ENCODE measurements at regions not wholly inside any gene's neighbourhood (a gene's known extent, or its start where the extent isn't known, plus 50 kb on each side); places are given as distances from the start of the nearest gene placed in this dataset.

GRCh38 chr10:108632144-108632543 lies 1291.2 kb downstream of the XPNPEP1 start:
- WGBS, 2 donors, result 37 to 54% methylated on average over 1 of the region's 1 CpG
- Histone ChIP-seq H3K27ac (no peak overlapping the region), H3K4me1 (no peaks in the 10 kb centered on the region), H3K4me3 (no peak overlapping the region), H3K27me3 (no peaks in the 10 kb centered on the region), H3K9me3 (no peaks in the 10 kb centered on the region), H3K36me3 (no peaks in the 10 kb centered on the region)
- ATAC-seq (ENCODE audit: low FRiP score in 2 of 2) (no peak), DNase-seq (no peak)
- no peak for TF ChIP-seq POLR2AphosphoS5 (IDR thresholded peaks at IDR 0.05)
- no peak for TF ChIP-seq EP300 (IDR thresholded peaks at IDR 0.05)
- no peak for TF ChIP-seq POLR2A (IDR thresholded peaks at IDR 0.05)
- no peak for TF ChIP-seq CTCF (IDR thresholded peaks at IDR 0.05)

- no peak for TF ChIP-seq POLR2AphosphoS5 (IDR thresholded peaks at IDR 0.05)
- no peak for TF ChIP-seq POLR2A (IDR thresholded peaks at IDR 0.05)
- TF ChIP-seq CTCF (IDR thresholded peaks at IDR 0.05), result no peak
- TF ChIP-seq EP300 (IDR thresholded peaks at IDR 0.05), result no peak
- 72 to 76% methylated on average over 2 of the region's 2 CpGs for WGBS, 2 donors
- H3K4me1 ChIP-seq, result no peaks in the 10 kb centered on the region
Observed at GRCh38 chr10:108631332-108631731, 1292.0 kb downstream of the XPNPEP1 start.

GRCh38 chr10:108629834-108630233 lies 1293.5 kb downstream of the XPNPEP1 start:
- Histone ChIP-seq H3K27me3 (no peaks in the 10 kb centered on the region), H3K36me3 (no peaks in the 10 kb centered on the region), H3K27ac (no peak overlapping the region), H3K4me1 (no peaks in the 10 kb centered on the region), H3K4me3 (no peak overlapping the region), H3K9me3 (no peaks in the 10 kb centered on the region)
- 41 to 54% methylated on average over 3 of the region's 3 CpGs for WGBS, 2 donors
- ATAC-seq (ENCODE audit: low FRiP score in 2 of 2) (no peak), DNase-seq (no peak)
- TF ChIP-seq CTCF (IDR thresholded peaks at IDR 0.05) (no peak), POLR2AphosphoS5 (IDR thresholded peaks at IDR 0.05) (no peak), EP300 (IDR thresholded peaks at IDR 0.05) (no peak), POLR2A (IDR thresholded peaks at IDR 0.05) (no peak)

More at GRCh38 chr10:108631332-108631731, 1292.0 kb downstream of the XPNPEP1 start:
- DNase-seq (no peak), ATAC-seq (ENCODE audit: low FRiP score in 2 of 2) (no peak)
- Histone ChIP-seq H3K36me3 (no peaks in the 10 kb centered on the region), H3K4me3 (no peak overlapping the region), H3K27me3 (no peaks in the 10 kb centered on the region), H3K27ac (no peak overlapping the region), H3K9me3 (no peaks in the 10 kb centered on the region)

- H3K27ac ChIP-seq, result no peak overlapping the region
- no peak for TF ChIP-seq EP300 (IDR thresholded peaks at IDR 0.05)
- TF ChIP-seq CTCF (IDR thresholded peaks at IDR 0.05), result no peak
- no peak for TF ChIP-seq POLR2A (IDR thresholded peaks at IDR 0.05)
- no peak for TF ChIP-seq POLR2AphosphoS5 (IDR thresholded peaks at IDR 0.05)
Observed at GRCh38 chr10:108624052-108624451, 1299.3 kb downstream of the XPNPEP1 start.

GRCh38 chr10:108620821-108621534 lies 1302.3 kb downstream of the XPNPEP1 start:
- H3K9me3 ChIP-seq, result no peaks in the 10 kb centered on the region
- DNase-seq, result no peak
- WGBS, 2 donors, result 47 to 66% methylated on average over 1 of the region's 1 CpG
- no peaks in the 10 kb centered on the region for H3K27me3 ChIP-seq
- TF ChIP-seq POLR2A (IDR thresholded peaks at IDR 0.05) (no peak), EP300 (IDR thresholded peaks at IDR 0.05) (no peak), CTCF (IDR thresholded peaks at IDR 0.05) (no peak), POLR2AphosphoS5 (IDR thresholded peaks at IDR 0.05) (no peak)
- ATAC-seq (ENCODE audit: low FRiP score in 2 of 2), result no peak
- no peaks in the 10 kb centered on the region for H3K36me3 ChIP-seq
- H3K4me1 ChIP-seq, result no peaks in the 10 kb centered on the region
- no peak overlapping the region for H3K27ac ChIP-seq
- H3K4me3 ChIP-seq, result no peak overlapping the region

More at GRCh38 chr10:108624052-108624451, 1299.3 kb downstream of the XPNPEP1 start:
- ATAC-seq (ENCODE audit: low FRiP score in 2 of 2) (no peak), DNase-seq (no peak)
- Histone ChIP-seq H3K4me1 (no peaks in the 10 kb centered on the region), H3K36me3 (no peaks in the 10 kb centered on the region), H3K4me3 (no peak overlapping the region), H3K27me3 (no peaks in the 10 kb centered on the region), H3K9me3 (no peaks in the 10 kb centered on the region)
- 85 to 86% methylated on average over 1 of the region's 1 CpG for WGBS, 2 donors

Measured in upper lobe of left lung (tissue), 6 donors.